Endodermal cell (in vitro differentiated cells): ENCODE measurements at regions not wholly inside any gene's neighbourhood (a gene's known extent, or its start where the extent isn't known, plus 50 kb on each side); places are given as distances from the start of the nearest gene placed in this dataset.

ENCODE experiments used
- DNase-seq: peaks from one replicate; pipeline ENCODE4 v3.0.0-alpha.2; 2017
- H3K27ac ChIP-seq: 2 replicates; pipeline ENCODE4 v1.5.1; 2013; ENCODE audit warnings: mild to moderate bottlenecking, low read depth, low read length, moderate library complexity
- H3K27me3 ChIP-seq: 2 replicates; pipeline ENCODE4 v1.6.1; 2013; ENCODE audit warnings: mild to moderate bottlenecking, low read length, moderate library complexity; ENCODE audit not compliant: insufficient read depth, control insufficient read depth, poor library complexity, severe bottlenecking
- H3K36me3 ChIP-seq: 2 replicates; pipeline ENCODE4 v1.7.0; 2013; ENCODE audit warnings: mild to moderate bottlenecking, low read length, moderate library complexity; ENCODE audit not compliant: control insufficient read depth, insufficient read depth
- H3K4me1 ChIP-seq: one replicate; pipeline ENCODE4 v1.7.0; 2013; ENCODE audit warnings: low read length; ENCODE audit not compliant: control insufficient read depth, insufficient read depth
- H3K4me3 ChIP-seq: 2 replicates; pipeline ENCODE4 v1.5.1; 2013; ENCODE audit warnings: mild to moderate bottlenecking, low read length, moderate library complexity
- H3K9ac ChIP-seq: 2 replicates; pipeline ENCODE4 v1.6.1; 2013; ENCODE audit warnings: mild to moderate bottlenecking, low read length, moderate library complexity; ENCODE audit not compliant: poor library complexity, severe bottlenecking; ENCODE audit errors: extremely low read depth
- H3K9me3 ChIP-seq: 2 replicates; pipeline ENCODE4 v1.6.1; 2013; ENCODE audit warnings: mild to moderate bottlenecking, low read length, moderate library complexity; ENCODE audit not compliant: control insufficient read depth
- H3K27ac Mint-ChIP-seq: 2 replicates; pipeline ENCODE4 v1.8.0; 2020; ENCODE audit warnings: mixed read lengths
- H3K27me3 Mint-ChIP-seq: 2 replicates; pipeline ENCODE4 v1.8.0; 2021; ENCODE audit warnings: mild to moderate bottlenecking, mixed read lengths; ENCODE audit not compliant: insufficient read depth
- H3K36me3 Mint-ChIP-seq: 2 replicates; pipeline ENCODE4 v1.8.0; 2020; ENCODE audit warnings: low read depth, mixed read lengths
- H3K4me1 Mint-ChIP-seq: 2 replicates; pipeline ENCODE4 v1.8.0; 2020; ENCODE audit warnings: mixed read lengths
- H3K4me3 Mint-ChIP-seq: 2 replicates; pipeline ENCODE4 v1.8.0; 2020; ENCODE audit warnings: mild to moderate bottlenecking, moderate library complexity, mixed read lengths
- H3K9me3 Mint-ChIP-seq: 2 replicates; pipeline ENCODE4 v1.8.0; 2020; ENCODE audit warnings: mild to moderate bottlenecking, mixed read lengths
- CTCF ChIP-seq: fragments of 200-600 bp; sonication (generic); conservative IDR thresholded peaks from 2 replicates; pipeline ENCODE4 v1.5.0; 2021; ENCODE audit warnings: antibody characterized with exemption, mild to moderate bottlenecking
- WGBS, 2 experiments: methylation state at CpG; one replicate each; pipeline versions ENCODE4 v1.1.5 to v1.1.7; 2013; ENCODE audit warnings: missing lambda C conversion rate in 2 of 2, mixed read lengths in 1 of 2; ENCODE audit not compliant: insufficient coverage in 1 of 2, insufficient read length in 1 of 2; 5-methylcytosine and 5-hydroxymethylcytosine counted together

- no peaks in the 10 kb centered on the region for H3K27me3 Mint-ChIP-seq
Measured at GRCh38 chr4:124209211-124209610, 503.3 kb downstream of the ANKRD50 start.

DNA sequence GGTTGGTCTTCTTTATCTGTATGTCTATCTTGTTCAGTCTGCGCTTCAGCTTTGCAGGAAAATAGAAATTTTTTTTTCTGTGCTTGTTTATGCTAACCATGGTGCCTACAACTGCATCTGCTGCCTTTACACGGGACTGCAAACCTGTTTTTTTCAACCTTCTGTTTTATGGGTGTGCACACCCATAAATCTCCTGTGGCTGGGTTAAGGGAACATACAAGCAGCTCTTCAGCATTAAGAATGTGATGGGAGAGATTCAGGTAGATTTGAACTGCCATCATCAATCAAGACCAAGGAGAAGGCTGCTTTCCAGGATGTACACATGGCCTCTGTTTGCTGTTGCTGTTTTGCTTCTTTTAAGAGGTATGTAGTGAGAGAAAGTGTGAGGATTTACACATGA lies 502.9 kb downstream of the ANKRD50 start:
- no peak for DNase-seq
- WGBS, 2 experiments = 89 to 97% methylated on average over 1 to 2 of the region's 2 CpGs
- no peak overlapping the region for H3K4me3 Mint-ChIP-seq
- Histone ChIP-seq H3K4me3 (no peak overlapping the region), H3K27ac (no peak overlapping the region), H3K4me1 (peaks cover 5% of the 10 kb centered on the region), H3K36me3 (no peaks in the 10 kb centered on the region), H3K9me3 (peaks cover 9% of the 10 kb centered on the region), H3K9ac (no peak overlapping the region), H3K27me3 (no peaks in the 10 kb centered on the region)
- no peaks in the 10 kb centered on the region for H3K27me3 Mint-ChIP-seq
- no peak overlapping the region for H3K27ac Mint-ChIP-seq
- H3K36me3 Mint-ChIP-seq = no peaks in the 10 kb centered on the region
- peaks cover 4% of the 10 kb centered on the region for H3K9me3 Mint-ChIP-seq
- H3K4me1 Mint-ChIP-seq = peaks cover 9% of the 10 kb centered on the region
- no peak for TF ChIP-seq CTCF

More at GRCh38 chr4:124209211-124209610, 503.3 kb downstream of the ANKRD50 start:
- Mint-ChIP-seq H3K36me3 (no peaks in the 10 kb centered on the region), H3K4me1 (peaks cover 9% of the 10 kb centered on the region), H3K4me3 (no peak overlapping the region), H3K9me3 (peaks cover under 1% of the 10 kb centered on the region), H3K27ac (no peak overlapping the region)
- no peak overlapping the region for H3K9ac ChIP-seq
- peaks cover 4% of the 10 kb centered on the region for H3K9me3 ChIP-seq
- H3K27me3 ChIP-seq = no peaks in the 10 kb centered on the region
- no peaks in the 10 kb centered on the region for H3K36me3 ChIP-seq
- no peak for DNase-seq
- H3K4me1 ChIP-seq = peaks cover 5% of the 10 kb centered on the region
- no peak for TF ChIP-seq CTCF
- no peak overlapping the region for H3K4me3 ChIP-seq
- no peak overlapping the region for H3K27ac ChIP-seq
- 90 to 92% methylated on average over 3 of the region's 3 CpGs for WGBS, 2 experiments

- H3K27me3 ChIP-seq = no peaks in the 10 kb centered on the region
- TF ChIP-seq CTCF = no peak
- peaks cover 5% of the 10 kb centered on the region for H3K4me1 ChIP-seq
- H3K27ac Mint-ChIP-seq = no peak overlapping the region
- no peak overlapping the region for H3K4me3 ChIP-seq
- no peaks in the 10 kb centered on the region for H3K27me3 Mint-ChIP-seq
- DNase-seq = no peak
- peaks cover 15% of the 10 kb centered on the region for H3K9me3 ChIP-seq
- peaks cover 12% of the 10 kb centered on the region for H3K4me1 Mint-ChIP-seq
- H3K4me3 Mint-ChIP-seq = no peak overlapping the region
- H3K9me3 Mint-ChIP-seq = peaks cover 14% of the 10 kb centered on the region
- no peaks in the 10 kb centered on the region for H3K36me3 ChIP-seq
- WGBS, 2 experiments = 85% methylated on average over 2 of the region's 2 CpGs
- H3K9ac ChIP-seq = no peak overlapping the region
- no peak overlapping the region for H3K27ac ChIP-seq
- no peaks in the 10 kb centered on the region for H3K36me3 Mint-ChIP-seq
Measured at GRCh38 chr4:124210746-124211145, 501.8 kb downstream of the ANKRD50 start.
